OCI-LY7 (cell line): ENCODE measurements at regions not wholly inside any gene's neighbourhood (a gene's known extent, or its start where the extent isn't known, plus 50 kb on each side); places are given as distances from the start of the nearest gene placed in this dataset.

ENCODE experiments used
- BruUV-seq: library from RNA; stranded (reverse); fragments of 400-500 nt; replicated peaks from 2 replicates; lab custom pipeline; 2021; lab: Mats Ljungman, UMichigan
- CTCF ChIA-PET: fragments of 300-600 bp; sonication (Branson Sonifier 250); formaldehyde crosslinking; loops from one replicate; lab custom pipeline; 2022; ENCODE audit warnings: antibody characterized with exemption; ENCODE audit not compliant: unreplicated experiment; lab: Charles Lee
- POLR2A ChIA-PET: fragments of 300-600 bp; sonication (Branson Sonifier 250); formaldehyde crosslinking; loops from one replicate; lab custom pipeline; 2022; ENCODE audit warnings: antibody characterized with exemption; lab: Charles Lee
- DNase-seq: peaks from one replicate; pipeline ENCODE4 v3.0.0-alpha.2; 2015; ENCODE audit warnings: low spot score
- H2AFZ ChIP-seq: fragments of 200-600 bp; sonication (generic), shearing (Covaris generic); 2 replicates; pipeline ENCODE4 v1.6.1; 2014; ENCODE audit warnings: mild to moderate bottlenecking, antibody characterized with exemption, low read length, moderate library complexity
- H3K27ac ChIP-seq: fragments of 200-600 bp; sonication (generic); 2 replicates; pipeline ENCODE4 v1.5.1; 2014; ENCODE audit warnings: mixed run types, low read depth, mild to moderate bottlenecking, moderate library complexity, low read length, inconsistent platforms; ENCODE audit not compliant: poor library complexity, severe bottlenecking
- H3K36me3 ChIP-seq: fragments of 200-600 bp; sonication (generic); 2 replicates; pipeline ENCODE4 v1.6.1; 2014; ENCODE audit warnings: mild to moderate bottlenecking, antibody characterized with exemption, low read length, moderate library complexity, mixed read lengths; ENCODE audit not compliant: insufficient read depth
- H3K4me1 ChIP-seq: fragments of 200-600 bp; sonication (generic); 2 replicates; pipeline ENCODE4 v1.5.1; 2014; ENCODE audit warnings: mild to moderate bottlenecking, low read length; ENCODE audit not compliant: insufficient read depth, poor library complexity, severe bottlenecking
- H3K4me2 ChIP-seq: fragments of 200-600 bp; sonication (generic); 2 replicates; pipeline ENCODE4 v1.6.1; 2014; ENCODE audit warnings: mild to moderate bottlenecking, low read length
- H3K4me3 ChIP-seq: fragments of 200-600 bp; sonication (generic); 2 replicates; pipeline ENCODE4 v1.5.1; 2014; ENCODE audit warnings: mild to moderate bottlenecking, low read depth, low read length; ENCODE audit not compliant: poor library complexity, severe bottlenecking
- H3K79me2 ChIP-seq: fragments of 200-600 bp; sonication (generic); 2 replicates; pipeline ENCODE4 v1.6.1; 2016; ENCODE audit warnings: low read depth, mild to moderate bottlenecking, low read length, moderate library complexity, mixed read lengths; ENCODE audit not compliant: insufficient read depth
- H3K9me2 ChIP-seq: fragments of 200-600 bp; sonication (generic); 2 replicates; pipeline ENCODE4 v1.6.1; 2016; ENCODE audit warnings: mild to moderate bottlenecking, low read length, mixed read lengths; ENCODE audit not compliant: insufficient read depth
- H3K9me3 ChIP-seq: fragments of 200-600 bp; sonication (generic); 2 replicates; pipeline ENCODE4 v1.6.1; 2014; ENCODE audit warnings: mild to moderate bottlenecking, mixed run types, low read length, mixed read lengths
- H4K20me1 ChIP-seq: fragments of 200-600 bp; sonication (generic); 2 replicates; pipeline ENCODE4 v1.6.1; 2014; ENCODE audit warnings: mild to moderate bottlenecking, antibody characterized with exemption, low read length, moderate library complexity, mixed read lengths; ENCODE audit not compliant: insufficient read depth
- CTCF ChIP-seq: fragments of 200-600 bp; sonication (generic); conservative IDR thresholded peaks from 2 replicates; pipeline ENCODE4 v1.5.1; 2014; ENCODE audit warnings: mild to moderate bottlenecking, antibody characterized with exemption, low read length, moderate library complexity, mixed read lengths
- EZH2phosphoT487 ChIP-seq: fragments of 200-600 bp; sonication (generic); IDR thresholded peaks from 2 replicates; pipeline ENCODE4 v1.6.1; 2018; ENCODE audit warnings: low read depth, borderline replicate concordance, mild to moderate bottlenecking, mixed run types, antibody characterized with exemption, low read length, moderate library complexity, mixed read lengths
- intact Hi-C: fragments of 100-400 bp; cut with micrococcal nuclease; formaldehyde crosslinking; loops from one replicate; pipeline ENCODE4 v1.10.0; 2022; ENCODE audit not compliant: unreplicated experiment

DNA sequence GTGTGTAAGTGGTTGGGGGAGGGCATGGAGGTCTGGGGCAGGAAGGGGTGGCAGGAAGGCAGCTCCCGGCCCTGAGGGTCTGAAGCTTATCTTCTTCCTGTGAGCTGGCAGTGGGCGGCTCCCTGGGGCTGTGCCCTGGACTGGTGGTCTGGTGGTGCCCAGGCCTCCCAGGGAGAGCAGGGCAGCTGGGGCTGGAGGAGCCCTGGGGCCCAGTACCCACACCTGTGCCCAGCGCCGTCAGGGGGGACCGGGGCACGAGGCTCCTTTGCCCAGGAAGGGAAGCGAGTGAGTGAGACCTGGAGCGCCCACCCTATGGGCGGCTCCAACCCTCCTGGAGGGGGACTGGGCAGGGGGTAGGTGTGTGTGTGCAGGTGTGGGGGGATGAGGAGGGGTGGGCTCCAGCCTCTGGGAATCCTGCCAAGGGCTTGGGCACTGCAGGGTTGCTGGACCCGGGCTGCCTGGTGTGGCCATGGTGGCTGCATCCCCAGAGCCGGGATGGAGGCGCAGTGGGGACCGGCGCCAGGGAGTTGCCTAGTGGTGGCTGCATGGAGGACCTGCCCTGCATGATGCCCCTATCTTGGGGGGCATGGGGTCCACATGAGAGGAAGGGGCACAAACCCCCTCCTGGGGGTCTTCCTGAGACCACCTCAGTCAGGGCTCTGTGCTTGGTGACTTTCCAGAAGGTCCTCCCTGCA lies 353.6 kb downstream of the TMEM121 start:
- Histone ChIP-seq H3K4me1 (no peaks in the 10 kb centered on the region), H3K36me3 (no peaks in the 10 kb centered on the region), H4K20me1 (no peaks in the 10 kb centered on the region), H3K4me3 (no peak overlapping the region), H3K9me3 (no peaks in the 10 kb centered on the region), H3K4me2 (no peak overlapping the region), H3K79me2 (no peaks in the 10 kb centered on the region), H3K9me2 (no peaks in the 10 kb centered on the region), H2AFZ (no peak overlapping the region), H3K27ac (no peak overlapping the region)
- no TSS peak for BruUV-seq
- POLR2A ChIA-PET: no interaction called here
- DNase-seq: no peak
- TF ChIP-seq CTCF (no peak), EZH2phosphoT487 (no peak)
- CTCF ChIA-PET: no interaction called here
- intact Hi-C loops: no loop called here

GRCh38 chr14:105880616-105881015 lies 354.2 kb downstream of the TMEM121 start:
- intact Hi-C loops: no loop called here
- CTCF ChIA-PET: no interaction called here
- H3K4me3 ChIP-seq: no peak overlapping the region

More at GRCh38 chr14:105880616-105881015, 354.2 kb downstream of the TMEM121 start:
- Histone ChIP-seq H3K4me1 (no peaks in the 10 kb centered on the region), H3K9me2 (no peaks in the 10 kb centered on the region), H3K79me2 (no peaks in the 10 kb centered on the region), H3K4me2 (no peak overlapping the region), H2AFZ (no peak overlapping the region), H3K27ac (no peak overlapping the region), H4K20me1 (no peaks in the 10 kb centered on the region), H3K36me3 (no peaks in the 10 kb centered on the region), H3K9me3 (no peaks in the 10 kb centered on the region)
- POLR2A ChIA-PET: no interaction called here
- TF ChIP-seq CTCF (no peak), EZH2phosphoT487 (no peak)
- DNase-seq: no peak
- no TSS peak for BruUV-seq
